ENCODE measurements at regions not wholly inside any gene's neighbourhood (a gene's known extent, or its start where the extent isn't known, plus 50 kb on each side); places are given as distances from the start of the nearest gene placed in this dataset.
"Not testable (repeated sequence)": the region's sequence is repeated elsewhere in the genome, so short reads cannot be mapped to it uniquely, and the experiment has no call there.

GRCh38 chr7:15813448-15813847, 127.0 kb upstream of the MEOX2 start:
- no peak for DNase-seq (ENCODE audit: extremely low read depth in 1 of 4, low spot score in 3 of 4)
- ATAC-seq: no peak
- intact Hi-C loops (cut with micrococcal nuclease) (no loop called here), in situ Hi-C loops (cut with MboI) (no loop called here)
- WGBS (ENCODE audit: insufficient coverage, low coverage, missing lambda C conversion rate): 0% methylated on average over 1 of the region's 1 CpG
- no peak overlapping the region for H3K27ac ChIP-seq (ENCODE audit: extremely low read depth, low read depth, low read length)
- BruUV-seq (replicated peaks): no TSS peak
- H3K36me3 ChIP-seq (ENCODE audit: control insufficient read depth, insufficient read depth, low read length): no peaks in the 10 kb centered on the region
- no peaks in the 10 kb centered on the region for H3K27me3 ChIP-seq (ENCODE audit: control insufficient read depth in 2 of 2, insufficient read depth in 2 of 2, low read length in 2 of 2)
- no peaks in the 10 kb centered on the region for H3K4me1 ChIP-seq (replicated peaks in 1 of 2; ENCODE audit: control insufficient read depth in 2 of 2, insufficient read depth in 2 of 2, low read length in 2 of 2)
- ChIA-PET POLR2A (no interaction called here), CTCF (ENCODE audit: low intra/inter-chr PET ratio) (no interaction called here)
- no peak overlapping the region for H3K9ac ChIP-seq (ENCODE audit: insufficient read depth in 1 of 2, low read depth in 2 of 2, low read length in 2 of 2)
- H3K4me2 ChIP-seq (ENCODE audit: insufficient read depth, low read length): no peak overlapping the region
- H3K9me3 ChIP-seq (replicated peaks; ENCODE audit: control insufficient read depth, insufficient read depth, low read depth, low read length): no peaks in the 10 kb centered on the region
- no peaks in the 10 kb centered on the region for H4K20me1 ChIP-seq (replicated peaks; ENCODE audit: control insufficient read depth, insufficient read depth, low read length)
- no peak for FAIRE-seq
- no peak overlapping the region for H2AFZ ChIP-seq (ENCODE audit: low read depth, low read length)
- no peaks in the 10 kb centered on the region for H3K9me1 ChIP-seq (ENCODE audit: control insufficient read depth, insufficient read depth, low read length)
- TF ChIP-seq SIRT6 (IDR thresholded peaks at IDR 0.05; ENCODE audit: low read depth, low read length): no peak
- TF ChIP-seq TBP (optimal IDR thresholded peaks at IDR 0.05; ENCODE audit: low read depth, low read length): no peak
- TF ChIP-seq CEBPZ (IDR thresholded peaks at IDR 0.05; ENCODE audit: borderline replicate concordance, low read depth, low read length): no peak
- TF ChIP-seq ZNF449 (CRISPR knock-in tag; IDR thresholded peaks at IDR 0.05): no peak
- no peak for TF ChIP-seq ZNF586 (CRISPR knock-in tag; conservative IDR thresholded peaks at IDR 0.05)
- TF ChIP-seq NCOA1 (IDR thresholded peaks at IDR 0.05; ENCODE audit: low read depth): no peak
- no peak for TF ChIP-seq ZNF77 (CRISPR knock-in tag; IDR thresholded peaks at IDR 0.05)
- TF ChIP-seq ETV6 (IDR thresholded peaks at IDR 0.05; ENCODE audit: borderline replicate concordance in 1 of 2, low read depth in 2 of 2, low read length in 1 of 2): no peak
- no peak for TF ChIP-seq ETV6 (CRISPR knock-in tag; IDR thresholded peaks at IDR 0.05; ENCODE audit: borderline replicate concordance)
- TF ChIP-seq POLR2G (IDR thresholded peaks at IDR 0.05; ENCODE audit: low read depth, low read length): no peak
- no peak for TF ChIP-seq EHMT2 (IDR thresholded peaks at IDR 0.05)
- no peak for TF ChIP-seq HDAC2 (IDR thresholded peaks at IDR 0.05)
- no peak for TF ChIP-seq SETDB1 (IDR thresholded peaks at IDR 0.05; ENCODE audit: low read length)
- H3K4me3 ChIP-seq: no peak overlapping the region
- H3K79me2 ChIP-seq (ENCODE audit: control insufficient read depth, insufficient read depth, low read length): no peaks in the 10 kb centered on the region

- H3K36me3 ChIP-seq (ENCODE audit: control insufficient read depth, insufficient read depth, low read length); CTCF ChIA-PET (ENCODE audit: low intra/inter-chr PET ratio); BruUV-seq (replicated peaks); H3K9me3 ChIP-seq (replicated peaks; ENCODE audit: control insufficient read depth, insufficient read depth, low read depth, low read length); H3K9ac ChIP-seq (ENCODE audit: insufficient read depth in 1 of 2, low read depth in 2 of 2, low read length in 2 of 2); ATAC-seq; H3K9me1 ChIP-seq (ENCODE audit: control insufficient read depth, insufficient read depth, low read length); DNase-seq (ENCODE audit: extremely low read depth in 1 of 4, low spot score in 3 of 4); H3K4me3 ChIP-seq; FAIRE-seq; H4K20me1 ChIP-seq (replicated peaks; ENCODE audit: control insufficient read depth, insufficient read depth, low read length); H3K79me2 ChIP-seq (ENCODE audit: control insufficient read depth, insufficient read depth, low read length); H2AFZ ChIP-seq (ENCODE audit: low read depth, low read length); H3K27ac ChIP-seq (ENCODE audit: extremely low read depth, low read depth, low read length); H3K27me3 ChIP-seq (ENCODE audit: control insufficient read depth in 2 of 2, insufficient read depth in 2 of 2, low read length in 2 of 2); intact Hi-C loops (cut with micrococcal nuclease); H3K4me1 ChIP-seq (replicated peaks in 1 of 2; ENCODE audit: control insufficient read depth in 2 of 2, insufficient read depth in 2 of 2, low read length in 2 of 2); in situ Hi-C loops (cut with MboI); POLR2A ChIA-PET; H3K4me2 ChIP-seq (ENCODE audit: insufficient read depth, low read length): not testable (repeated sequence)
- 0% methylated on average over 1 of the region's 1 CpG for WGBS (ENCODE audit: insufficient coverage, low coverage, missing lambda C conversion rate)
Observed at GRCh38 chr7:15810383-15810782, 123.9 kb upstream of the MEOX2 start.
